Erythroblast (primary cell): ENCODE measurements at regions not wholly inside any gene's neighbourhood (a gene's known extent, or its start where the extent isn't known, plus 50 kb on each side); places are given as distances from the start of the nearest gene placed in this dataset.

Experiments
- GATA1 ChIP-seq: IDR thresholded peaks from 2 replicates; pipeline ENCODE4 v1.6.1; 2011; ENCODE audit warnings: low read depth, mild to moderate bottlenecking, control low read depth, low read length, moderate library complexity
- POLR2A ChIP-seq: IDR thresholded peaks from 2 replicates; pipeline ENCODE4 v1.6.1; 2011; ENCODE audit warnings: mild to moderate bottlenecking, low read length

GRCh38 chr1:74857676-74858075 lies 124.7 kb downstream of the TYW3 start:
- TF ChIP-seq POLR2A (no peak), GATA1 (no peak)
